Epithelial cell of esophagus (primary cell): ENCODE measurements at regions not wholly inside any gene's neighbourhood (a gene's known extent, or its start where the extent isn't known, plus 50 kb on each side); places are given as distances from the start of the nearest gene placed in this dataset.

Experiments used
- DNase-seq: peaks from one replicate; pipeline ENCODE4 v3.0.0; 2010; ENCODE audit warnings: low read depth
- H3K4me3 ChIP-seq: 2 replicates; pipeline ENCODE4 v1.5.1; 2011; ENCODE audit warnings: mild to moderate bottlenecking, low read length, control low read depth
- CTCF ChIP-seq: IDR thresholded peaks from 2 replicates; pipeline ENCODE4 v1.5.1; 2011; ENCODE audit warnings: low read depth, mild to moderate bottlenecking, low read length, control low read depth, inconsistent platforms; ENCODE audit not compliant: insufficient read depth; ENCODE audit errors: missing control alignments

GRCh38 chr21:39110431-39110830 is 72.8 kb downstream of the PSMG1 start:
- no peak overlapping the region for H3K4me3 ChIP-seq
- no peak for DNase-seq
- no peak for TF ChIP-seq CTCF

GRCh38 chr21:39109596-39110210 is 73.5 kb downstream of the PSMG1 start:
- no peak overlapping the region for H3K4me3 ChIP-seq
- no peak for TF ChIP-seq CTCF
- no peak for DNase-seq

GRCh38 chr21:39109163-39109530 is 74.1 kb downstream of the PSMG1 start:
- DNase-seq = no peak
- no peak for TF ChIP-seq CTCF
- no peak overlapping the region for H3K4me3 ChIP-seq

GRCh38 chr21:39108291-39109162 is 74.7 kb downstream of the PSMG1 start:
- TF ChIP-seq CTCF = no peak
- no peak overlapping the region for H3K4me3 ChIP-seq
- DNase-seq = no peak

- no peak for TF ChIP-seq CTCF
- no peak for DNase-seq
- no peak overlapping the region for H3K4me3 ChIP-seq
Observed at GRCh38 chr21:39107739-39108138, 75.5 kb downstream of the PSMG1 start.

- TF ChIP-seq CTCF = no peak
- no peak overlapping the region for H3K4me3 ChIP-seq
- no peak for DNase-seq
Observed at GRCh38 chr21:39106881-39107462, 76.3 kb downstream of the PSMG1 start.
